Trophoblast cell (in vitro differentiated cells and primary cell): ENCODE measurements at regions not wholly inside any gene's neighbourhood (a gene's known extent, or its start where the extent isn't known, plus 50 kb on each side); places are given as distances from the start of the nearest gene placed in this dataset.

Source experiments
- DNase-seq, 2 donors: peaks; one replicate each; pipeline ENCODE4 v3.0.0-alpha.2; 2016
- H2AFZ ChIP-seq: 2 replicates; pipeline ENCODE4 v1.6.1; 2013; ENCODE audit warnings: low read length, moderate library complexity, mild to moderate bottlenecking; ENCODE audit not compliant: insufficient read depth, poor library complexity
- H2AK5ac ChIP-seq: 2 replicates; pipeline ENCODE4 v1.6.1; 2013; ENCODE audit warnings: mild to moderate bottlenecking, low read length
- H2BK120ac ChIP-seq: 2 replicates; pipeline ENCODE4 v1.6.1; 2013; ENCODE audit warnings: low read length, mild to moderate bottlenecking, moderate library complexity; ENCODE audit not compliant: insufficient read depth, poor library complexity
- H2BK12ac ChIP-seq: 2 replicates; pipeline ENCODE4 v1.6.1; 2013; ENCODE audit warnings: mild to moderate bottlenecking, low read length, moderate library complexity
- H2BK5ac ChIP-seq: 2 replicates; pipeline ENCODE4 v1.6.1; 2013; ENCODE audit warnings: low read length, low read depth, moderate library complexity, mild to moderate bottlenecking; ENCODE audit not compliant: poor library complexity
- H3K14ac ChIP-seq: 2 replicates; pipeline ENCODE4 v1.6.1; 2013; ENCODE audit warnings: mild to moderate bottlenecking, low read length
- H3K18ac ChIP-seq: 2 replicates; pipeline ENCODE4 v1.6.1; 2013; ENCODE audit warnings: mild to moderate bottlenecking, low read length
- H3K23ac ChIP-seq: 2 replicates; pipeline ENCODE4 v1.6.1; 2013; ENCODE audit warnings: low read length
- H3K27ac ChIP-seq: 2 replicates; pipeline ENCODE4 v1.5.1; 2013; ENCODE audit warnings: low read depth, mild to moderate bottlenecking, inconsistent platforms, low read length, moderate library complexity
- H3K27me3 ChIP-seq: 2 replicates; pipeline ENCODE4 v1.6.1; 2013; ENCODE audit warnings: inconsistent platforms, mild to moderate bottlenecking, low read length, moderate library complexity; ENCODE audit not compliant: insufficient read depth
- H3K36me3 ChIP-seq, 2 experiments: 1 replicate in 1 of 2; 2 replicates in 1 of 2; pipeline ENCODE4 v1.6.1; 2013; ENCODE audit warnings: low read length in 2 of 2, mild to moderate bottlenecking in 2 of 2, moderate library complexity in 1 of 2; ENCODE audit not compliant: insufficient read depth in 2 of 2, control insufficient read depth in 1 of 2
- H3K4ac ChIP-seq: 2 replicates; pipeline ENCODE4 v1.6.1; 2013; ENCODE audit warnings: low read depth, mild to moderate bottlenecking, low read length, moderate library complexity
- H3K4me1 ChIP-seq, 2 experiments: 1 replicate in 1 of 2; 2 replicates in 1 of 2; pipeline ENCODE4 v1.6.1; 2013; ENCODE audit warnings: low read length in 2 of 2, mild to moderate bottlenecking in 2 of 2, moderate library complexity in 1 of 2; ENCODE audit not compliant: insufficient read depth in 2 of 2, control insufficient read depth in 1 of 2
- H3K4me2 ChIP-seq: 2 replicates; pipeline ENCODE4 v1.6.1; 2013; ENCODE audit warnings: inconsistent platforms, mild to moderate bottlenecking, low read length, moderate library complexity
- H3K4me3 ChIP-seq: 2 replicates; pipeline ENCODE4 v1.5.1; 2013; ENCODE audit warnings: mild to moderate bottlenecking, low read depth, low read length, inconsistent platforms
- H3K79me1 ChIP-seq: one replicate; pipeline ENCODE4 v1.6.1; 2013; ENCODE audit warnings: low read length
- H3K79me2 ChIP-seq: 2 replicates; pipeline ENCODE4 v1.6.1; 2013; ENCODE audit warnings: low read length, mild to moderate bottlenecking; ENCODE audit not compliant: control insufficient read depth, insufficient read depth, poor library complexity
- H3K9ac ChIP-seq: 2 replicates; pipeline ENCODE4 v1.6.1; 2013; ENCODE audit warnings: mild to moderate bottlenecking, low read length
- H3K9me3 ChIP-seq: 2 replicates; pipeline ENCODE4 v1.6.1; 2013; ENCODE audit warnings: low read depth, mild to moderate bottlenecking, control low read depth, inconsistent platforms, low read length; ENCODE audit not compliant: insufficient read depth
- H4K12ac ChIP-seq: 2 replicates; pipeline ENCODE4 v1.6.1; 2013; ENCODE audit warnings: low read depth, mild to moderate bottlenecking, low read length, moderate library complexity
- H4K8ac ChIP-seq: 2 replicates; pipeline ENCODE4 v1.6.1; 2013; ENCODE audit warnings: low read depth, mild to moderate bottlenecking, low read length, moderate library complexity
- H4K91ac ChIP-seq: one replicate; pipeline ENCODE4 v1.6.1; 2013; ENCODE audit warnings: low read depth, mild to moderate bottlenecking, low read length, moderate library complexity
- WGBS: extraction: QIAGEN DNeasy Blood & Tissue Kit; methylation state at CpG from one replicate; pipeline ENCODE4 v1.1.7; 2013; ENCODE audit warnings: missing lambda C conversion rate; ENCODE audit not compliant: insufficient read length, insufficient coverage; ENCODE audit errors: extremely low coverage; 5-methylcytosine and 5-hydroxymethylcytosine counted together

- no peak overlapping the region for H2BK120ac ChIP-seq
- peaks cover 2% of the 10 kb centered on the region for H3K79me1 ChIP-seq
- no peak for DNase-seq
- no peak overlapping the region for H3K27ac ChIP-seq
- H4K12ac ChIP-seq = peak overlapping the region; percentile 43
- no CpG with 5 or more reads among the region's 12 CpGs for WGBS
- H3K4me1 ChIP-seq = peaks cover 0 to 2% of the 10 kb centered on the region in 2 experiments
- peak overlapping the region; percentile 37 for H3K18ac ChIP-seq
- H3K14ac ChIP-seq = no peak overlapping the region
- no peaks in the 10 kb centered on the region for H3K27me3 ChIP-seq
- no peaks in the 10 kb centered on the region for H3K79me2 ChIP-seq
- no peak overlapping the region for H3K4me3 ChIP-seq
- H2AFZ ChIP-seq = no peak overlapping the region
- peak overlapping the region; percentile 80 for H2BK12ac ChIP-seq
- no peak overlapping the region for H2BK5ac ChIP-seq
- no peaks in the 10 kb centered on the region for H3K36me3 ChIP-seq
- no peak overlapping the region for H3K23ac ChIP-seq
- no peak overlapping the region for H3K4ac ChIP-seq
- H3K9me3 ChIP-seq = no peaks in the 10 kb centered on the region
- no peak overlapping the region for H2AK5ac ChIP-seq
- H4K91ac ChIP-seq = no peak overlapping the region
- H3K4me2 ChIP-seq = no peak overlapping the region
- peak overlapping the region; percentile 70 for H4K8ac ChIP-seq
- no peak overlapping the region for H3K9ac ChIP-seq
Measured at GRCh38 chr10:52940921-52941320, 168.3 kb upstream of the MBL2 start.

- Histone ChIP-seq H3K27me3 (no peaks in the 10 kb centered on the region), H3K4me3 (no peak overlapping the region), H2BK120ac (no peak overlapping the region), H3K4ac (no peak overlapping the region), H4K91ac (no peak overlapping the region), H2AK5ac (no peak overlapping the region), H3K18ac (no peak overlapping the region), H3K9me3 (no peaks in the 10 kb centered on the region), H4K12ac (no peak overlapping the region), H4K8ac (no peak overlapping the region), H3K9ac (no peak overlapping the region), H3K79me2 (no peaks in the 10 kb centered on the region), H3K4me2 (no peak overlapping the region), H2BK5ac (no peak overlapping the region), H3K27ac (no peak overlapping the region), H3K36me3 (no peaks in the 10 kb centered on the region), H3K14ac (no peak overlapping the region), H3K23ac (no peak overlapping the region), H3K79me1 (peaks cover 2% of the 10 kb centered on the region), H2AFZ (no peak overlapping the region), H2BK12ac (no peak overlapping the region), H3K4me1 (peaks cover 0 to 2% of the 10 kb centered on the region in 2 experiments)
- DNase-seq = no peak
- WGBS = no CpG with 5 or more reads among the region's 12 CpGs
Measured at GRCh38 chr10:52939894-52940293, 167.3 kb upstream of the MBL2 start.

- Histone ChIP-seq H3K9ac (no peak overlapping the region), H3K18ac (no peak overlapping the region)
Measured at GRCh38 chr10:52933748-52934147, 161.2 kb upstream of the MBL2 start.

GRCh38 chr10:52927678-52928077 is 155.1 kb upstream of the MBL2 start:
- Histone ChIP-seq H3K36me3 (no peaks in the 10 kb centered on the region), H3K18ac (no peak overlapping the region), H2AK5ac (no peak overlapping the region), H2BK12ac (no peak overlapping the region), H3K14ac (no peak overlapping the region), H2BK120ac (no peak overlapping the region), H3K4me3 (no peak overlapping the region), H3K79me2 (no peaks in the 10 kb centered on the region), H3K9ac (no peak overlapping the region), H3K9me3 (no peaks in the 10 kb centered on the region), H4K91ac (no peak overlapping the region), H3K79me1 (peaks cover 1% of the 10 kb centered on the region), H3K4me1 (no peaks in the 10 kb centered on the region), H2AFZ (no peak overlapping the region), H3K4me2 (no peak overlapping the region), H3K4ac (no peak overlapping the region), H3K23ac (no peak overlapping the region), H3K27ac (no peak overlapping the region), H4K8ac (no peak overlapping the region), H4K12ac (no peak overlapping the region), H2BK5ac (no peak overlapping the region), H3K27me3 (no peaks in the 10 kb centered on the region)
- WGBS = no CpG with 5 or more reads among the region's 6 CpGs
- peak in 1 of 2 donors; percentile 30 for DNase-seq

More at GRCh38 chr10:52933748-52934147, 161.2 kb upstream of the MBL2 start:
- Histone ChIP-seq H2BK5ac (no peak overlapping the region), H3K79me1 (no peaks in the 10 kb centered on the region), H2AFZ (no peak overlapping the region), H2BK12ac (no peak overlapping the region), H3K4me3 (no peak overlapping the region), H3K36me3 (no peaks in the 10 kb centered on the region), H3K14ac (no peak overlapping the region), H3K27me3 (no peaks in the 10 kb centered on the region), H3K4me1 (no peaks in the 10 kb centered on the region), H3K79me2 (no peaks in the 10 kb centered on the region), H4K91ac (no peak overlapping the region), H3K23ac (no peak overlapping the region), H3K27ac (no peak overlapping the region), H4K8ac (no peak overlapping the region), H2BK120ac (no peak overlapping the region), H4K12ac (no peak overlapping the region), H2AK5ac (no peak overlapping the region), H3K9me3 (no peaks in the 10 kb centered on the region), H3K4me2 (no peak overlapping the region), H3K4ac (no peak overlapping the region)
- no CpG with 5 or more reads among the region's 1 CpG for WGBS
- DNase-seq = no peak
